GM10266 (cell line): ENCODE measurements at regions not wholly inside any gene's neighbourhood (a gene's known extent, or its start where the extent isn't known, plus 50 kb on each side); places are given as distances from the start of the nearest gene placed in this dataset.

Source experiments
- DNase-seq: peaks from one replicate; pipeline ENCODE4 v3.0.0; 2012; ENCODE audit errors: extremely low spot score
- TF ChIP-seq, protein P1 (sequence below): IDR thresholded peaks from 2 replicates; pipeline ENCODE4 v1.5.1; 2012; ENCODE audit warnings: mild to moderate bottlenecking, low read depth; ENCODE audit not compliant: control insufficient read depth, insufficient read depth; ENCODE audit errors: missing control alignments

DNA sequence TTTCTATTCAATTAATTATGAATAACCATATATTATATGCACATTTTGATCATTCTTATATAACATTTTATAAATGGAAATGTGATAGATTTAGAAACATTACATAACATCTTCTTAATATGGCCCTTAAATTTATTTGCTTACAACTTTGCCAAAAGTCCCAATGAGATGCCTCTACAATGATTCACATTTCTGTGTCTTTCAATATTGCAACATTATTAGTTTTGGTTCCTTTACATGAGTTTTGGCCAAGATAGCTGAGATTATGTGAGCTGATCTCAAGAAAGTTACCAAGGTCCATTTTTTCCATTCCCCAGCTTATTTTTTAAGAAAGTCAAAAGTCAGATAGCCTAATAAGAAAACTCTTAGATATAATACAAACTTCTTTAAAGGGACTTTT lies 361.2 kb downstream of the PCDH7 start:
- DNase-seq: no peak
- TF ChIP-seq, protein P1, sequence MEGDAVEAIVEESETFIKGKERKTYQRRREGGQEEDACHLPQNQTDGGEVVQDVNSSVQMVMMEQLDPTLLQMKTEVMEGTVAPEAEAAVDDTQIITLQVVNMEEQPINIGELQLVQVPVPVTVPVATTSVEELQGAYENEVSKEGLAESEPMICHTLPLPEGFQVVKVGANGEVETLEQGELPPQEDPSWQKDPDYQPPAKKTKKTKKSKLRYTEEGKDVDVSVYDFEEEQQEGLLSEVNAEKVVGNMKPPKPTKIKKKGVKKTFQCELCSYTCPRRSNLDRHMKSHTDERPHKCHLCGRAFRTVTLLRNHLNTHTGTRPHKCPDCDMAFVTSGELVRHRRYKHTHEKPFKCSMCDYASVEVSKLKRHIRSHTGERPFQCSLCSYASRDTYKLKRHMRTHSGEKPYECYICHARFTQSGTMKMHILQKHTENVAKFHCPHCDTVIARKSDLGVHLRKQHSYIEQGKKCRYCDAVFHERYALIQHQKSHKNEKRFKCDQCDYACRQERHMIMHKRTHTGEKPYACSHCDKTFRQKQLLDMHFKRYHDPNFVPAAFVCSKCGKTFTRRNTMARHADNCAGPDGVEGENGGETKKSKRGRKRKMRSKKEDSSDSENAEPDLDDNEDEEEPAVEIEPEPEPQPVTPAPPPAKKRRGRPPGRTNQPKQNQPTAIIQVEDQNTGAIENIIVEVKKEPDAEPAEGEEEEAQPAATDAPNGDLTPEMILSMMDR: no peak

GRCh38 chr4:31083456-31083855 lies 363.3 kb downstream of the PCDH7 start:
- DNase-seq: no peak
- TF ChIP-seq, protein P1: no peak

- no peak for DNase-seq
- TF ChIP-seq, protein P1: no peak
These were observed 364.7 kb downstream of the PCDH7 start for GRCh38 chr4:31084806-31085416.

DNA sequence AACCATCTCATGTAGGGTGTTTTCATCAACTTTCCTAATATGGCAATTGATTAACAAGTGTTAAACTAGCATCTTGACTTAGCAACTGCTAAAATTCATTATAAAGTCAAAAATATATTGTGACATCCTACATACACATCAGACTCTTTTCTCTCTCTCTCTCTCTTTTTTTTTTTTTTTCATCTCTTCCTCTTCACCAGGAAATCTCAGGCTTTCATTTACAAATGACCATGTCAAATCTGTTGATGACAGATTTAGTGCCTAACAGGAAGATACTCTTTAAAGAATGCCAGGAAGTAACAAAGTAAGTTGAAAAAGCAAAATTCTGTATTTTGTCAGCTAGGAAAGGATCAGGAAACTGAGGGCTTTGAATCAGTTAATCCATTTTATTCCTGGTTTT lies 365.5 kb downstream of the PCDH7 start:
- TF ChIP-seq, protein P1: no peak
- DNase-seq: no peak

GRCh38 chr4:31086756-31087330 lies 366.7 kb downstream of the PCDH7 start:
- TF ChIP-seq, protein P1: no peak
- no peak for DNase-seq

DNA sequence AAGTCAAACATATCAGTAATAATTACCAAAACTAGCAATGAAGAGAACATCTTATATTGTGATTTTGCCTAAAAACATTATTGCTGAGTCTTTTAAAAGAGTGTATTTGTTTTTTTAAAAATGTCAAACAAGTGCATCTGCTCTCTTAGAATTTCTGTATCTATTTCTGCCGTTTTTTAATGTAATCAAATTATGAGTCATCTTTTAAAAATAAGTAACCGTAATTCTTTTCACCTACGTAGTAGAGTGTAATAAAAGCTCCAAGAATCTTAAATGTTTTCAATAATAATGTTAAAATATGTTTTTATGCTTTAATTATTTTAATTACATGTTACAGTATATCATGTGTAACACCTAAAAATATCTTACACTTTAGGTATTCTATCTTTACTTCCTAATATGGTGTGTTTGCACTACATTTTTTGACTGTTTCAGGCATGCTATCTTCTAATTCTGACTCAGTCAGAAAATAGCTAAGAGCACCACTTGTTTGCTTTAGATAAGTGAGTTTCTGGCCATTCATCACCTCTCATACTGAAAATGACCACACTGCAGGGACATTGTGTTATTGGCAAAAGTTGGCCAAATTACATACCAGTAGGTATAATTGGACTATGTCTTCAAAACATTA lies 368.5 kb downstream of the PCDH7 start:
- DNase-seq: no peak
- TF ChIP-seq, protein P1: no peak

DNA sequence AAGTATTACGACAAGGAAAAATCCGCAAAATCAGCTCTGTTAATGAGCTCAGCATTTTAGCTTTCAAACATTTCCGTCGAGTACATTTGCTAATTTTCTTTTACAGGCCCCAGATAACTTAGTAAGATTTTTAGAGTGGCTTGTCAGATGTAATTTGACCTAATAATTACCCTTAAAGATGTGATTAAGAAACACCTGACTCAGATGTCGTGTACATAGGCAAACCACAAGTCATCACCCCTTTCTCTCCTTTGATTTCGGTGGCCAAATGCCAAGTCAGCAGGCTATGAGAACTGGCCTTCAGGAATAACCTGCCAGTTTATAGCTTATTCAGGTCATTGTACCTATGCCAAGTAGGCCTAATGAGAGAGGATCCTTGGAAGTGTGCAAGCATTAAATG lies 369.6 kb downstream of the PCDH7 start:
- TF ChIP-seq, protein P1: no peak
- DNase-seq: no peak
